ENCODE measurements at regions not wholly inside any gene's neighbourhood (a gene's known extent, or its start where the extent isn't known, plus 50 kb on each side); places are given as distances from the start of the nearest gene placed in this dataset.

DNA sequence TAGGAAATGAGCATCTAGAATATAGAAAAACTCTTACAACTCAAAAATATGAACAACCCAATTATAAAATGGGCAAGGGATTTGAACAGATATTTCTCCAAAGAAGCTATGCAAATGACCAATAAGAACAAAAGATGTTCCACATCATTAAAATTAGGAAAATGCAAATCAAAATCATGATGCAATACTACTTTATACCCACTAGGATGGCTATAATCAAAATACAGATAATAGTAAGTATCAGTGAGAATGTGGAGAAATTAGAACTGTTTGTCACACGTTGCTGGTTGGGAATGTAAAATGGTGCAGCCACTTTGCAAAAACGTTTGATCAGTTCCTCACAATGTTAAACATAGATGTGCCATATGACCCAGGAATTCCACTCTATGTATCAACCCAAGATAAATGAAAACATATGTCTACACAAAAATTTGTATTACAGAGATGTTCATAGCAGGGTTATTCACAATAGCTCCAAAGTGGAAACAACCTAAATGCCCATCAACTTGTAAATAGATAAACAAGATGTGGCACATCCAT, 558.4 kb downstream of the SLC4A3 start:
- TF ChIP-seq, protein P1, sequence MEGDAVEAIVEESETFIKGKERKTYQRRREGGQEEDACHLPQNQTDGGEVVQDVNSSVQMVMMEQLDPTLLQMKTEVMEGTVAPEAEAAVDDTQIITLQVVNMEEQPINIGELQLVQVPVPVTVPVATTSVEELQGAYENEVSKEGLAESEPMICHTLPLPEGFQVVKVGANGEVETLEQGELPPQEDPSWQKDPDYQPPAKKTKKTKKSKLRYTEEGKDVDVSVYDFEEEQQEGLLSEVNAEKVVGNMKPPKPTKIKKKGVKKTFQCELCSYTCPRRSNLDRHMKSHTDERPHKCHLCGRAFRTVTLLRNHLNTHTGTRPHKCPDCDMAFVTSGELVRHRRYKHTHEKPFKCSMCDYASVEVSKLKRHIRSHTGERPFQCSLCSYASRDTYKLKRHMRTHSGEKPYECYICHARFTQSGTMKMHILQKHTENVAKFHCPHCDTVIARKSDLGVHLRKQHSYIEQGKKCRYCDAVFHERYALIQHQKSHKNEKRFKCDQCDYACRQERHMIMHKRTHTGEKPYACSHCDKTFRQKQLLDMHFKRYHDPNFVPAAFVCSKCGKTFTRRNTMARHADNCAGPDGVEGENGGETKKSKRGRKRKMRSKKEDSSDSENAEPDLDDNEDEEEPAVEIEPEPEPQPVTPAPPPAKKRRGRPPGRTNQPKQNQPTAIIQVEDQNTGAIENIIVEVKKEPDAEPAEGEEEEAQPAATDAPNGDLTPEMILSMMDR (IDR thresholded peaks at IDR 0.05), result no peak
- no peak for TF ChIP-seq POLR2A (IDR thresholded peaks at IDR 0.05)
